Hippocampal formation (tissue), 2 donors: ENCODE measurements at regions not wholly inside any gene's neighbourhood (a gene's known extent, or its start where the extent isn't known, plus 50 kb on each side); places are given as distances from the start of the nearest gene placed in this dataset.
"Not testable (repeated sequence)": the region's sequence is repeated elsewhere in the genome, so short reads cannot be mapped to it uniquely, and the experiment has no call there.

Source experiments
- DNase-seq, 2 donors: peaks; one replicate each; lab custom pipeline; 2025; lab: John Stamatoyannopoulos, UW

DNA sequence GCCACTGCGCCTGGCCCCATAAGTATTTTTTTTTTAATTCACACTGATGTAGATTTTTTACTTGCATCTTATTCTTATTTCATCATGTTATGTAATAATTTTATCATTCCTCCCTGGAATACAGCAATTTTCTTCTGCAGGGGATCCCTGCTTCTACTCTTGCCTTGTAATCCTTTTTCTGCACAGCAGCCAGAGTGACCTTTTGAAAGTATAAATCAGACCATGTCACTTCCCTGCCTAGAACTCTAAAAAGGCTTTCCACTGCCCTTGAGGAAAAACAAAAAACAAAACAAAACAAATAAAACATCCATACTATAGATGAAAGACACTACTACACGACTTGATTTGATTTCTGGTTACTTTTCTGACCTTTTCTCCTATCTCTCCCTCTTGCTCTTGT, 1334.7 kb downstream of the REEP3 start:
- no peak for DNase-seq

DNA sequence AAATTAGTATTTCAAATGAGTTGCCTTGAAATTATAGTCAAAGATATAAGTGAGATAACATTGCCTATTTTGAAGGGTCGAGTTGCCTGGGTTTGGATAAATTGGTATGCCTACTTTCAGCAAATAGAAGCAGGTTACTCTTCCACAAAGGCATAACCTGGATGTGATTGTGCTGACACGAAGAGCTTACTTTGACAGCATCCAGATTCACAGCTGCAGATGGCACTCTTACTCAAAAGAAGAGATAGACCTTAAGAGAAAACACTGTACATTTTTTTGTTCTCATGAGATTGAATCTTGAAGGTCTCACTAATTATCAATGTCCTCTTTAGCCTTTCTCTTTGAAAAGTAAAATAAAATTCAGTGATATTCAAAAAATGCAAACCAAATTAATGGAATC, 1338.7 kb downstream of the REEP3 start:
- no peak for DNase-seq

DNA sequence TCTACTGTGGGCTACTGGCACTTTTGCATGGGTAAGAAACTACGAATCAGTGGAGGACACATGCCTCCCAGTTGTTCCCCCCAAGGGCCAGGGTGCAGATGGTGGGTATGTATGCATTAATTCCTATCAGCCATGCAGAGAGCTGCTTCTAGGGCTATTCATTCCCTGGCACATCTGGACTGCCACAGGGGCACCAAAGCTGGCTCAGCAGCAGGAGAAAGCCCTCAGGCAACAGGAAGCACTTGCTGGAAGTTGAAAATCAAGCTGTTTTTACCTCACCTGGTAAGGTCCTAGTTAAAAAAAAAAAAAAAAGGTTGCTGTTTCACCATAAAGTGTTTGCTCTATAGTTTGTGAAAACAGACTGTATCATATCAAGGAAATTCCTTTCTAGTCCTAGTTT, 1342.6 kb downstream of the REEP3 start:
- no peak for DNase-seq

DNA sequence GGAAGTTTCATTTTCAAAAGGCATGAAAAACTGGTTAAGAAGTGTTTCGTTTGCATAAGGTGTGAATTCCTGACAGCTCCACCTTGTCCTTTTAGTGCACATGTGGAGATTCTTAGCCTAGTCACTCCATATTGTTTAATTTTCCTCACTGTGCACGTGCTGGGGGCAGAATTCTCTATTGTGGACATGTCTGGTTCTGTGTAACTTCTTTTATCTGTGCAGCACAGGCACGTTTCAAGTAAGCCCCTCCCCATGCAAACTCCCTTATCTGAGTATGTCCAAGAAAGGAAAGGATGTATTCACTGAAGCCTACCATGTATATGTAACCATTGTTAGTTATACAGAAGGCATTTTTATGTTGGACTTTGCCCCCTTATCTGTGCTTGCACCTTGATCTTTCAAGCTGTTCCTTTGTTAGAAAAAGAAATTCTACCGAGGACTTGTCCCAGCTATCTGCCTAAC, 1346.3 kb downstream of the REEP3 start:
- no peak for DNase-seq

DNA sequence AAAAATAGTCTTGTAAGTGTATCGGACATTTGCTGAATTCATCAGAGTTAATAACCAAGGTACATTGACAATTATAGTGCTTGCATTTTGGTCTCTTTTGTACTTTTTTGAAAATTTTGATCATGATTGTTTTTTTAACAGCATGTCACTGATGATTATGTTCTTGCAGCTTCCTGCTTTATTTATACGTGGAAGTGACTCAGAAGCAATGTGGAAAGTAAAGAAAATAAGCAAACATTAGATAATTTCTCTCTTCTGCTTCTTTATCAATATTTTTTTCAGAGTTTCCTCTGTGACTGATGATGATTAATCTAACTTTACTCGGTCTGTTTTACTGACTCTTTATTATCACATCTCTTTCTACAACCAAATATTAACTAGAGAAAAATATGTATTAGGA, 1351.9 kb downstream of the REEP3 start:
- DNase-seq = no peak

DNA sequence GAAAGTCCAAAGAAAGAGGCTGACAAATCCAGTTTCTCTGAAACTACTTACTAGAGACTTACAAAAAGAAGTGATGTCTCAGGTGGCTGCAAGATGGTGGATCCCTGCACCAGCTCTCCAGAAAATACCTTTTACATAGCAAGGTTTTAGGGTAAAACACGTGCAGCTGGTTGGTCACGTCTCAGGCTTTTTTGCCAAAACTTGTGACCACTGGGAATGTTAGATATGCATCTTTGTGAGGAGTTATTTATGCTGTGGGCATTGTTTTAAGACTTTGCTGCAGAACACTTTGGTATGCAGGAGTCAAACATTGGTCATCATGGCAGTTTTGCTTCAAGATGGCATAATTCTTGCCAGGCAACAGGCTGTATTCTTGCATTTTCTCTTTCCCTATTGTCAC, 1352.8 kb downstream of the REEP3 start:
- no peak for DNase-seq

DNA sequence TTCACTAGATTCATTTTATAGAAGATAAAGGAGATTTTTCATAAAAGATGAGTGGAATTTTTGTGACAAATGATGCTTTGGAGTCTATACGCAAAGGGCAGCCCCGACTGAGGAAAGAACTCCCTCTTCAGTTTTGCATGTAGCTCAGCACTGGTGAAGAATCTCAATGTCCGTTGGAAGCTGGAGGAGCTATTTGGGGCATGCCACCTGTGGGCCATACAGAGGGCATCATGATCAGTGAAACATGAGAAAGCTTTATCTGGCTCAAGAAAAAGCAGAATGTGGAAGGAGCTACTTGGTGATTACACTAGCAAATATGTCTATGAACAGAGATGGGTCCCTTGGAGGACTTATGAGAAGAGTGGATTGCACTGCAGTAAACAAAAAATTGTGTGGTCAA, 1359.3 kb downstream of the REEP3 start:
- no peak for DNase-seq

DNA sequence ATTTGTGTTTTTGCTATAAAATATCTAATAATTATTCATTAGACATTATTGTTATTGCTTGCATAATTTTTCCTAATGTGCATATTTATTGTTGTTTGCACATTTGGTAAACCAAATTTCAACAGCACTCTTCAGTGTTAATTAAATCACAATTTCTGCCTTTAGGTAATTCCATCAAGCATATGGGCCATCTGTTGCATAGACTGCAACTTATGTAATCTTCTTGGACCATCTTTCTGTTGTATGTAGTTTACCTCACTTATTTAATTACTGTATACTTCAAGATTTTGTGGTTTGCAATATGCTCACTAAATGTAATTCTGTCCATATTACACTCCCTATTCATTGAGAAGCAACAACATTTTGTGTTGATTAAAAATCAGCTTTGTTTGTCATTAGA, 1360.1 kb downstream of the REEP3 start:
- no peak for DNase-seq

DNA sequence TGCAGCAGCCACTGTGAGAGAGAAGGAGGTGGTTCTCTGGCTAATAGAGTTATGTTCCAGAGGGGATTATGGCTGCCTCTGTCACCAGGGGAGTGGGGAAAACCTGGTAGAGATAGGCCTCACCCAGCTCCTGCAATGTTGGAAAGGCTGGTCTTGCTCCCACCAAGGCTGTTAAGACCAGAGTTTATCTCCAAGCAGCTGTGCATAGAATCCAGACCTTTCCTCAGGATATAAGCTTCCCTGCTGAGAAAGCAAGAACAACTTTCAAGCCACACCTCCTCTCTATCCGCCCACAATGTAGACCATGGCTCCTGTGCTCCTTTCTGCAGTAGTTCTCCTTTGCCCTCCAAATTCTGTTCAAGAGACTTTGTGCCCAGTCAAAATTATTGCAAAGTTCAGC, 1375.4 kb downstream of the REEP3 start:
- DNase-seq = no peak

DNA sequence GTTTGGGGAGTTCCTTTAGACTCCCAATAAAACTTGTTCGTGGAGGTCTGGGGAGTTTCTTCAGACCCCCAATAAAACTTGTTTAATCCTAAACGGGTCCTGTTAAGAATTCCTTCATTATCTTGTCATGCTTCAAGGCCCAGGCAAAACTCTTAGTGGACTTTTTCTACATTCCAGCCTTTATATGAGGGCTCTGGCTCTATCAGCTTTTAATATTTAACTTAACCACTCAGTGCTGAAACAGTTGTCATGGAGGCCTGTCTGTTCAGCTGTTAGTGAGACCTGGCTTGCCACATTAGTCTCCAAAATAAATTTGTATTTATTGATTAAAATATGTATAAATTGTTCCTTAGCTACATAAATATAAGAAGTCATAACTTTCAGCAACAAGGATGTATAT, 1385.1 kb downstream of the REEP3 start:
- not testable (repeated sequence) for DNase-seq

DNA sequence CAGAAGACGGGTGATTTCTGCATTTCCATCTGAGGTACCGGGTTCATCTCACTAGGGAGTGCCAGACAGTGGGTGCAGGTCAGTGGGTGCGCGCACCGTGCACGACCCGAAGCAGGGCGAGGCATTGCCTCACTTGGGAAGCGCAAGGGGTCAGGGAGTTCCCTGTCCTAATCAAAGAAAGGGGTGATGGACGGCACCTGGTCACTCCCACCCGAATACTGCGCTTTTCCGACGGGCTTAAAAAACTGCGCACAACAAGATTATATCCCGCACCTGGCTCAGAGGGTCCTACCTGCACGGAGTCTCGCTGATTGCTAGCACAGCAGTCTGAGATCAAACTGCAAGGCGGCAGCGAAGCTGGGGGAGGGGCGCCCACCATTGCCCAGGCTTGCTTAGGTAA, 1403.1 kb downstream of the REEP3 start:
- DNase-seq = not testable (repeated sequence)

DNA sequence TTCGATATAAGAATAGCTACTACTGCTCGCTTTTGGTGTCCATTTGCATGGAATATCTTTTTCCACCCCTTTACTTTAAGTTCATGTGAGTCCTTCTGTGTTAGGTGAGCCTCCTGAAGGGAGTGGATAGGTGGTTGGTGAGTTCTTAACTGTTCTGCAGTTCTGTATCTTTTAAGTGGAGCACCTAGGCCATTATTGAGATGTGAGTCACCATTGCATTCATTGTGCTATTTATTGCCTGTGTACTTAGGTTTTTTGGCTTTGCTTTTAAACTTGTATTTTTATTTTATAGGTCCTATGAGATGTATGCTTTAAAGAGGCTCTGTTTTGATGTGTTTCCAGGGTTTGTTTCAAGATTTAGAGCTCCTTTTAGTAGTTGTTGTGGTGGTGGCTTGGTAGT, 1430.8 kb downstream of the REEP3 start:
- no peak for DNase-seq

DNA sequence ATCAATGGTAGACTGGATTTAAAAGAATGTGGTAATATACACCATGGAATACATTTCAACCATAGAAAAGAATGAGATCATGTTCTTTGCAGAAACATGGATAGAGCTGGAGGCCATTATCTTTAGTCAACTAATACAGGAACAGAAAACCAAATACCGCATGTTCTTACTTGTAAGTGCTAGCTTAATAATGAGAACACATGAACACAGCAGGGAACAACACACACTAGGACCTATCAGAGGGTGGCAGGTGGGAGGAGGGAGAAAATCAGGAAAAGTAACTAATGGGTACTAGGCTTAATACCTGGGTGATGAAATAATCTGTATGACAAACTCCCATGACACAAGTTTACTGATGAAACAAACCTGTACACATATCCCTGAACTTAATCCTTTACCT, 1435.2 kb downstream of the REEP3 start:
- DNase-seq = no peak

DNA sequence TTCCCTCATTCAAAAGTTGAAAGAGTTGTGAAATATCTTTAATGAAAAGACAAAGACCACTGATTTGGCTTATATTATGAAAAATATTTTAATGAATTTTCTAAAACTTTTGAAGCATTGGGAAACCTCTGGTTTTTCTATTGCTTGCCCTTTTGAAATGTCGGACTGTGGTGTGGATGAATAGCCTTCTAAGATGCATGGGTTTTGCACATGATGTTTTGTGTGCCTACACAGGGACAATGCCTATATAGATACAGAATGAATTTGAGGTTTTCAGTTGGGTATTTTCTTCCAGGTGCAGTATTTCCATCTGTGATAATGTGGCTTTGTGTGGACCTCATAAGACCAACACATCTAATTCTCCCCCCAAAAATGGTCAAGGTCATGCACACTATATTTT, 1437.9 kb downstream of the REEP3 start:
- no peak for DNase-seq

DNA sequence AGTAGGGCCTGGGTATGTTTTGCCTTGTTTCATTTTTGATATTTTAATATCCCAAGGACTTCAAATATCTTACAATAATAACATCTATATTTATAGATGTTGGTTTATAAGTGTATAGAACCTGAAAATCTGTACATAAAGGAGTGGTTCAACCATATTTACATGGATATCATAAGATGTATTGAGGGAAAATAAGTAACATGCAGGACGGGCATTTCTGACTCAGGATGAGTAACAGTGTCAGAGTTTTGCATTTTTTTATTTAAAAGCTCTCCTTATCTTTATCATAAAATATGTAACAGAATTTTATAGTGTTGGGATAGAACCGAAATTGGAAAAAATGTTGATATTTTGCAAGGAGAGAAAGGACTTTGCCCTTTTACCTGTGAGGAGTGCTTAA, 1438.7 kb downstream of the REEP3 start:
- DNase-seq = no peak

DNA sequence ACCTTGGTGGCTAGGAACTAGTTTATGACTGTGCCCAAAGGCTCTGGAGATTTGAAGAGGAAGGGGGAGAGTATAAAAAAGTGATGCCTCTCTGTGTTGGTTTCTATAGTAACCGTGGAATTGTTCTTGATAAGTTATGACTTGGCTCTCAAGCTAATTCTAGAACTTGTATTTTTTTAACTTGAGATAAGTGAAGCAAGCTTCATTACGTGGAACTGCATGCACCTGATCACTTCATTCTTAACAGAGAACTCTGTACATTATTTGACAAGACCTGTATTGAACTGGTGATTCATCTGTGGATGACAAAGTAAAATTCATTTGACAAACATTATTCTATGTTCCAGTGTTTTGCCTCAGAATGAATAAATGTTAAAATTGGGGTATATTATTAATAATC, 1452.2 kb downstream of the REEP3 start:
- DNase-seq = no peak

DNA sequence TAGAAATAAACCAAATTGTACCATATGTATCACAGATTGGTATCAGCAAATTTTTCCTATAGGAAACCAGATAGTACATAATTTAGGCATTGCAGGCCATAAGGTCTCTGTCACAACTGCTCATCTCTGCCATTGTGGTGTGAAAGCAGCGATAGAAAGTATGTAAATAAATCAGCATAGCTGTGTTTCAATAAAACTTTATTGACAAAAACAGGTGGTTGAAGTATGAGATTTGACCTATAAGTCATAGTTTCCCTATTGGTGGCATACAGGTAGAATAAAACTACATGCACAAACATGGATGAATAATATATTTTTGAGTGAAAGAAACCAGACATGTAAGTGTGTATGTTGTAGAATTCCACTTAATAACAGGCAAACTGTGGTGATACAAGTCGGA, 1454.9 kb downstream of the REEP3 start:
- DNase-seq = no peak

DNA sequence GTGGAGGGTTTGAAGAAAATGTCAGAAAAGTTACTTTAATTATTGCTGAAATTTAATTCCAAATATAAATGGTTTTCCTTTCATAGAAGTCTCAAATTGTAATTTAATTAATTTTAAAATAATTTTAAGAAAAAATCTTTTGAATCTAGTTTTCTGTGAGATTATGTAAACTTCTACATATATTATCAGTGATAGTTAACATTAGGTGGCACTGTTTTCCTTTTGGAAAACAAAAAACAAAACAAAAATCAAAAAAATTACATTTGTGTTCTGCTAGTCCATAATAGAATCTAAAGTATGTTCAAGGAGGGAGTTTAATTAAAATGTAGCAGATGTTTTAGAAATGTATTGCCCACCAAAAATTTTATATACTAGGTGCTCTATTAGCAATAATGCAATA, 1456.7 kb downstream of the REEP3 start:
- DNase-seq = no peak

DNA sequence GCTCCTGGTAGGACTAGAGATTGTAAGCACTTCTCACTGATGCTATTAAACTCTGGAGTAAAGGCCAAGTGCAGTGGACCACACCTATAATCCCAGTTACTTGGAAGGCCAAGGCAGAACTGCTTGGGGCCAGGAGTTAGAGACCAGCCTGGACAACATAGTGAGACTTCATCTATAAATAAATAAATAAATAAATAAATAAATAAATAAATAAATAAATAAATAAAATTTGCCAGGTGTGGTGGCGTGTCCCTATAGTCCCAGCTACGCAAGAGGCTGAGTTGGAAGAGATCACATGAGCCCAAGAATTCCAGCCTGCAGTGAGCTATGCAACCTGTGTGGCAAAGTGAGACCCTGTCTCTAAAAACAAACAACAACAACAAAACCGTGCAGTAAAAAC, 1475.7 kb downstream of the REEP3 start:
- no peak for DNase-seq

DNA sequence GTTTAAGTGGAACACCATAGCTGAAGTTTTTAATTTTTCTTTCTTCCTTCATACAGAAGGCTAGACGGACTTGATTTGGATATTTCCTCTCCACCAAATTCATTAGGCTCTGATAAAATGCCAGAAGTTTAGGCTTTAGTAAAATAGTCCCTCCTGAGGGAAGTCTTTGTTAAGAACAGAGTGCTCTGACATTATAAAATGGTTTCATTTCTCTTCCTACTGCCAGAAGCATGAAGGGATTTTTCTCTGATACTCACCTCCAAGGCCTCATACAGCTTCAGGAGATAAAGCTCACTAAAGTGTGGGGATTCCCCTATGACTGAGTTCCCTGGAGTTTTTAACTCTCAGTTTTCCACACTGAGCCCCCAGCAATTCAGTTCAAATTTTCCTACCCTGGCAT, 1489.6 kb downstream of the REEP3 start:
- no peak for DNase-seq

DNA sequence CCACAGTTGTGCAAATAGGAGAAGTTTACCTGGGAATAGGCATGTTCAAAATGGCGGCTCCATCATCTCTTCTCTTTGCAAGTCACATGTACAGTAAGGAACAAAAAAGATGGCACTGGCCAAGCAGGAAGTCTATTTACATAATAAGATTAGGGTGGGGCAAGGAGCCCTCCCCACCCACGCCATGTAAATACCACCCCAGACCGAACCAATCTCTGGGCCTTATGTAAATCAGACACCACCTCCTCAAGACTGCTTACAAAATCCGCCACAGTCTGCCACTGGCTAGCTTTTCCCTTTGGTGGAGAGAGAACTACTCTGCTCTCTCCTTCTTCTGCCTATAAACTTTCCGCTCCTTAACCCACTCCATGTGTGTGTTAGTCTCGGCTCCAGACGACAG, 1496.3 kb downstream of the REEP3 start:
- no peak for DNase-seq

DNA sequence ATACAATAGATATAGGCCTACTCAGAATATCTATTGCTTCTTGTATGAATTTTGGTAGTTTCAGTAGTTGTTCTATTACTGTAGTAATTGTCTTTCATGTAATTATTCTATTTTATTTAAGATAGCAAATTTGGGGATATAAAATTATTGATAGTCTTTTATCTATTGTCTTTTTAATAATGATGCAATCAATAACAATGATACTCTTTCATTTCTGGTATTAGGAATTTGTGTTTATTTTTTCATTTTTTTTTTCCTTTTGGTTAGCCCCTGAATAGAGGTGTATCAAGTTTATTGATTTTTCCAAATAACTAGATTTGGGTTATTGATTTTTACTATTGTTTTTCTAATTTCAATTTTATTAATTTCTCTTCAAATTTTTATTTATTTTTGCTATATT, 1503.7 kb downstream of the REEP3 start:
- DNase-seq = no peak

DNA sequence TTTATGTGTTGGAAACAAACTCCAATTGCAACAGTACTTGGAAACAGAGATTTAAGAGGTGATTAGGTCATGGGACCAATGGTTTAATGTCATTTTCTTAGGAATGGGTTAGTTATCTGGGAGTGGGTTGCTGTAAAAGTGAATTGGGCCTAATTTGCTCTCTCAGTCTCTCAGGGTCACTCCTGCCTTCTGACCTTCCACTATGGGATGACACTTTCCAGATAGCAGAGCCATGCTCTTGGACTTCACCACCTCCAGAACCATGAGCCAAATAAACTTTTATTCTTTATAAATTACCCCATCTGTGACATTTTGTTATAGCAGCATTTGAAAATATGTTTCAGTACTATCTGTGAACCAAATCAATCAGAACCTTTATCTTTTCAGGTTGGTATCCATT, 1509.1 kb downstream of the REEP3 start:
- no peak for DNase-seq

DNA sequence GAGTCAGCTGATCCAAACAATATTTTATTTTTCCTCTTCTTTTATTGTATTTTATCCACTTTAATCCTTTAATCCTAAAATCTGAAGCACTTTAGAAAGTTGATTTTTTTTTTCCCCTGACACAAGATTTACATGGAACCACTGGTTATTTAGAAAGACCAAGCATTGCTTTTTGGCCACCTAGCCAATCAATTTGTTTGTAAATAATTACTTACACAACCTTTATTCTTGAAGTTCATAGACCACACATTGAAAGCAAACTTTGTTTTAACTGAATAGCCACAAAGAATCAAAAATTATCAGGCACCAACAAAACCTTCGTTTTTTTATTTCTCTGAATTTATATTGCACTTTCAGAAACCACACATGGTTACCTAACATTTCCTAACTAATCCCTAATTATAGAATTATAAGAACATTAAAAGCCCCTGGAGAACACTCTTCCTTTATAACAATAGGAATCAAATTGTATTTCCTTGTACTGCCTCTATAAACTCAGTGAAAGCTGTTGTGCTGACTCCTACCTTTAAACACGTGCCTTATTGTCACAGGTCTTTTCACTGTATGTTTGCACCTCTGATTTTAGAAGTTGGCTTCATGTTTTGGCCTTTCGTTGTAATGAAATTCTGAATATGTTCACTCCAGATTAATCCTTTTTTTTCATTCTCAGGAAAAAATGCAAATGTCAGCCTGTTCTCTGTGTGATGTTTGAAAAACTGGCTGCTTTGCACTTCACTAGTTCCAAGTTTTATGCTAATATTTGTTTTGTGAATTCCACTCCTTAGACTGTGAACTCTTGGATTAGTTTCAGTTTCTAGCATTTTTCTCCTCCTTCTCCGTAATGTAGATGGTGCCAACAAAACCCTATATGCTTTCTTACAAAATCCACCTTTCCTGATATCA, 1511.9 kb downstream of the REEP3 start:
- DNase-seq = no peak
